SIG-M5 treated with dmso at 0.1 percent for 504 hours (cell line): ENCODE measurements at regions not wholly inside any gene's neighbourhood (a gene's known extent, or its start where the extent isn't known, plus 50 kb on each side); places are given as distances from the start of the nearest gene placed in this dataset.
"Not testable (repeated sequence)": the region's sequence is repeated elsewhere in the genome, so short reads cannot be mapped to it uniquely, and the experiment has no call there.

Experiments
- DNase-seq: peaks from one replicate; lab custom pipeline; 2025; ENCODE audit not compliant: unreplicated experiment; lab: John Stamatoyannopoulos, UW

DNA sequence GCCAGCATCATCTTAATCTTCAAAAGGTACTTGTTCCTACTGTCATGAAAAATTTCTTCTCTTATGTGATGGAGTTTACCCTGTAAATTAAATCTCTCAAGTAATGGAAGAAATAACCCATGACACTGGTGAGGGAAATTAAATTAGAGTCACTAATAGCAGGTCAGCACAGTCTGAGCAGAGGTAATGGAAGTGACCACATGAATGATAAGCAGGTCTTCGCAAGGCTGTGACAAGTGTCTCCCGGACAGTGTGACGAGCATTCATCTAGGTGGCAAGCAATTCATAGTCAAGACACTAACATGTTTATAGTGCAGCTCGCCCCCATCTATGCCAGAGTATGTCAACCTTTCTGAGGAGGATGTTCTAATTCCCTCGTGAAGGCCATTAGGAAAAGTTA, 249.2 kb downstream of the FRK start:
- no peak for DNase-seq

DNA sequence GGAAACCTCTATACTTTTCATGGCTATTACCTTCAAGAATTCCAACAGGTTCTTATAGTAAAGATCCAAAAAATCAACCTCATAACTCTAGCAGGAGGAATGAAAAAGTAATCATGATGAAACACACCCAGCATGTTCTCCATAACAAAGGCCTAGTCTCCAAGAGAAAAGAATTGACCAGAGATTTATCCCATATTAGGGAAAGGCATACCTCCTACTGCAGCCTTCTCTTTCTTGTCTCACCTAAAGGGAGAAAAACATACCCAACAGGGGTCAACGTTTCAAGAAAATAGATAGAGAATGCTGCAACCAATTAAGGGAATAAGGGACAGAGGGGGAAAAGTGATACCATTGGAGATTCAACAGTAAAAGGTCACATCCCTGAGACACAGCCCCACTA, 262.5 kb downstream of the FRK start:
- DNase-seq: no peak

DNA sequence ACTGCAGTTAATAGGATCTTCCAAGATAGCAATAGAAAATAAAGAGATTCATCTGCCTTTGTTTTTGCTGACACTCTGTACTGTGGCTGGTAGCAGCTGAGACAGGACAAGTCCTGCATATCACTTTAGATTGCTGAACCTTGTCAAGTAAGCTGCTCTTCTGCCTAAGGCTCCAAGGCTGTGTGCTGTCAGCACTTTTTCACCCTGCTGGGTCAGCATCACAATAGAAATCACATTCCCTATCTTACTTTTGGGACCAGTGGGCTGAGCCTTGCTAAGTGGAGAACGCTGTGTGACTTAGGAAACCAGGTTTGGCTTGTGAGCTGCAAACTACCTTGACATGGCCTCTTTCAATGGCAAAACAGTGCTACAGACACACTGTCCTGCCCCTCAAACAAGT, 263.9 kb downstream of the FRK start:
- DNase-seq: no peak

DNA sequence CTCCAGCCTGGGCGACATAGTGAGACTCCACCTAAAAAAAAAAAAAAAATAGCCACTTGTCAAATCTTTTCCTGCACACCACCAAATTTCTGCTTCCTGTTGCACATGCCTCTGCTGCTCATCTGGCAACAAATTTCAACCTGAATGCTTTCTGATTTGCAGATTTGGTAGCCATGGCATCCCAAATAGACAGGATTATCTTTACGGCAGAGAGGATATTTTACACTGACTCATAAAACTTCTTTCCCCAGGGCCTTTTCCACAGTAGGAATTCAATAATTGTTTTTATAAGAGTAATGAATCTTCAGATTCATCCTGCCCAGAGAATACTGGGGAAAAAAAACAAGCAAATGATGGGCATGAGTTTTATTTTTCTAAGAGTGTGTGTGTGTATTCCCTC, 264.6 kb downstream of the FRK start:
- DNase-seq: no peak

- DNase-seq: no peak
Observed at GRCh38 chr6:115783402-115784061, 277.2 kb downstream of the FRK start.

DNA sequence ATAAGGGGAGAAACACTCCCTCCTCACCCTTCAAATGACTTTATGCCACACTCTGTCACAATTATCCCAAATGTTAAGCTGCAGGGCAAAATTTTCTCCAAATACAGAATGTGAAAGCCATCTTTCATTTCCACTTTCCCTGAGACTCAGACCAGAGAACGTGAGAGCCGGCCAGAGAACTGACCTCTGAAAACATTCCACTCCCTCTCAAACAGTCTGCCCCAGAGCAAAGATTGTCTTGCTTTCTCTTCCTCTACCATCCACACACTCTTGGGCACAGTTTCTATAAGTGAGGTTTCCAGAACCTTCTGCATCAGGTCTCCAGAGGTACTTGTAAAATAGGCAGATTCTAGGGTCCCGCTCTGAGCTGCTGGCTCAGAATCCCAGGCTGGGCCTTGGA, 278.1 kb downstream of the FRK start:
- no peak for DNase-seq

DNA sequence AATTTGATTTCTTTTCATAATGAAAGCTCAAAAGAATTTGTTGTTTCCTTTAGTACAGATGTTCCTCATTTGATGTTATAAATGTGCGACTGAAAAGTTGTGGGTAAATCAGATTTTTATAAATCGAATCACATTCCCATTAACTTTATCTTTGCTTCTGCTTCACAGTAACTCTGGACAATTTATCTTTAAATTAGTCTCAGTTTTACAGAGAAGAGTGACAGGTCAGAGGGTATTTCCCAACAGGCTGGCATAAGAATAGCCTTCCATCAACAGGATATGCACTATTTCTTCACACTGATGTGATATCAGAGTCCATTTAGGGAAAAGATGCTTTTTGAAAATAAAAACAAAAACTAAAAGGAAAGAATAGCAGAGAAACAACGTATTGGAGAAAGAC, 286.9 kb downstream of the FRK start:
- no peak for DNase-seq

- no peak for DNase-seq
Observed at GRCh38 chr6:115770851-115771250, 289.8 kb downstream of the FRK start.

DNA sequence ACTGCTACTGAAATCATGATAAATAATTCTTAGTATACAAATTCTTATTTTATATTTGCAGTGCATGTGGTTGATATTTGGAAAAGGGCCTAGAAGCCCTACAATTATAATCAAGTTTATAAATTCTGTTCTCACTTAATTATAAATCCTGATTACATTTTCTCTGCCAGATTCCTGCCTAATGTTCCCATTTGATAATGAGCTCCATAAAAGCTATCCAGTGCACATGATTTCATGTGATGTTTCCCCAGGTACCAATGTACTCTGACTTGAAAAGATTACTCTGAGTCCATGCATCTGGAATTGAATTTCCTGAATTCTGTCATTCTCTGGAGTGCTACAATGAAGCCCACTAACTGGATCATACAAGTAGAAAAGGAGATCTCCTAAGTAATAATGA, 292.2 kb downstream of the FRK start:
- no peak for DNase-seq

- no peak for DNase-seq
Observed at GRCh38 chr6:115767931-115768330, 292.8 kb downstream of the FRK start.

GRCh38 chr6:115766745-115767462, 293.8 kb downstream of the FRK start:
- no peak for DNase-seq

DNA sequence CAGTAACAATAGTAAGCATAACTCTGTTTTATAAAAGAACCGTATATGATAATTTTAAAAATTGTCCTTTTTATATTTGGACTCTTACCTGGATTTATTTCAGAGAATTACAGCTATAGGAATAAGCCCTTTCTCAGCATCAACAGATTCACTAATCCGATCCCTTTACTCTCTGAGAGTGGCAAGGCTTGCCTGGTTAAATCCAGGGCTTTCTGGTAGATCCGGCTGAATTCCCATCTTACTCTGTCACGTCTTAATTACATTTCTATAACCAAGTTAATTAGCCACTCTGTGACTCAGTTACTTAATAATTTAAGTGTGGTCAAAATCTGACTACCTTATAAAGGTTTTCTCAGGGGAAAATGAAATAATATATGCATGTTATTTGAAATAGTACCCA, 294.7 kb downstream of the FRK start:
- no peak for DNase-seq

GRCh38 chr6:115759051-115759450, 301.6 kb downstream of the FRK start:
- no peak for DNase-seq

- DNase-seq: no peak
Observed at GRCh38 chr6:115753446-115753845, 307.2 kb downstream of the FRK start.

- no peak for DNase-seq
Observed at GRCh38 chr6:115750946-115751345, 309.7 kb downstream of the FRK start.

DNA sequence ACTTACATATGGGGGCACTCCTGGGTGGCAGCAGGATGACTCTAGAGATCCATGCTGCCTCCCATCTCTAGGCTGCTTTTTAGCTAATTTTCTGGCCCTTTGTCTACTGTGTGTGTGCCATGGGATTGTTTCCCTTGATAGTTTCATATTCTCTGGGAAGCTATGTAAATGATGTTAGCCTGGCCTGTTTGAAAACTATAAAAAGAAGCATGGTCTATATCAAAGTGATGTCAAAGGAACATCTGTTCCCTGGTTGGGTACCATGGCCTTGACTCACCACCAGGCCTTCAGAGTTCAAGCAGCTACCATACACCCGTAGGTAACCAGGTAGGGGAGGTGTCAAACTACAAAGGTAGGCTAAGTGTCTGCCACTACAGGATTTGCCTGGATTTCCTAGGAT, 310.4 kb downstream of the FRK start:
- no peak for DNase-seq

DNA sequence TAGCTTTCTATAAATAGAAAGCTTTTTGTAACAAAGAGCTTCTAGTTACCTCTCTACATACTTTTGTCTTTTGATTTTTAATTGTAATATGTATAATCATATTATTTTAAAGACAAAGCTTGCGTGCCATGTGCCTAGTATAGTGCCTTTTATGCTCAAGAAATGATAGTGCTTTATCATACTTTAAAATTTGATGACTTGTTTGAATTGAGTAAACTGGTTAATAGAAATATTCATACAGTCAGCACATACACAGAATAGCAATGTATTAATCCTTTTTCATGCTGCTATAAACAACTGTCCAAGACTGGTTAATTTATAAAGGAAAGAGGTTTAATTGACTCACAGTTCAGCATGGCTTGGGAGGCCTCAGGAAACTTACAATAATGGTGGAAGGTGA, 313.0 kb downstream of the FRK start:
- DNase-seq: no peak

GRCh38 chr6:115746583-115746982, 314.1 kb downstream of the FRK start:
- DNase-seq: not testable (repeated sequence)

DNA sequence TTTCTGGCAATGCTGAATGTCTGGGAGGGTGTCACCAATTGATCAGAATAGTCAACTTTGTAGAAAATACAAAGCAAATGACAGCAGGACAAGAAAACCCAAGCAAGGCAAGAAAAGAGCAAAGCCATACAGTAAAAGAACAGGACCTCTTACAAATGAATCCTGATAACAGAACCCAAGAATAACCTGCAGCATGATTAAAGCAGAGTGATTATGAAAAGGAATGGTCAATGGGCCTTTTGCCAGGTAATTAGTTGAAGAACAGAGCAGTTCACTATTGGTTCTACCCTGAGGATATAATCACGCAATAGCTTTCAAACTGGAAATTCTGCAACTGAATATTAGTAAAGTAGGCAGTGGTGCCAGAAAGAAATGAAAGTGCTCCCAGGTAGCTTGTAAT, 319.8 kb downstream of the FRK start:
- DNase-seq: no peak

GRCh38 chr6:115735610-115736009, 325.1 kb downstream of the FRK start:
- no peak for DNase-seq

DNA sequence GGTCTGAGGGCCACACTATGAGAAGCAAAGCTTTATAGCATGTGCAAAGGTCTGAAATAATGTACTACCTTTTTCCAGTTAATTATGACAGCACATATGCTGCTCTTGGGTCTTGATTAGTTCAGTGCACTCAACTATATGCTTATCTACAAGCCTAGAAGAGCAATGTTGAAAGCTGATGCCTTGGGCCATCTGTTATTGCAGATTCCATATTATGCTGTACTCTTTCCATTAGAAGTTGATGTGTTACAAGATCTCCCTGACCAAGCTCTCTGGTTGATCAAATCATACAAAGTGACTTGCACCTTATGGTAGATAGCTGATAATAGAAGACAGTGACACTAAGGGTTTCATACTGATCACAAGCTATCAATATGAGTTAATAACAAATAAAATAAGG, 327.3 kb downstream of the FRK start:
- DNase-seq: no peak

- no peak for DNase-seq
Observed at GRCh38 chr6:115729036-115729435, 331.7 kb downstream of the FRK start.

DNA sequence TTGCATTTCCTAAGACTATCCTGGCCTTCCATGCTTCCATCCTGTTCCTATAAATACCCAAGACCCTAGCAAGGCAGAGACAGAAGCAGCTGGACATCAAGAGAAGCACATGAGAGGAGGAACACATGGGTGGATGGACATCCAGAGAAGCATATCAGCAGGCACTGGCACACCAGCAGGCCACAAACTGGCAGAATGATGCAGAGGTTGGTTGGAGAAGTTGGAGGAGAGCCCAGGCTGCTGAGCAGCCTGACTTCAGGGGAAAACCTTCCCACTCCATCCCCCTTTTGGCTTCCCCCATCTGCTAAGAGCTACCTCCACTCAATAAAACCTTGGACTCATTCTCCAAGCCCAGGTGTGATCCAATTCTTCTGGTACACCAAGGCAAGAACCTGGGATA, 332.5 kb downstream of the FRK start:
- no peak for DNase-seq
